IPS DF 6.9 (cell line): ENCODE measurements at regions not wholly inside any gene's neighbourhood (a gene's known extent, or its start where the extent isn't known, plus 50 kb on each side); places are given as distances from the start of the nearest gene placed in this dataset.

Experiments used
- DNase-seq: peaks from one replicate; pipeline ENCODE4 v3.0.0-alpha.2; 2013; ENCODE audit warnings: low read depth, low spot score
- H3K27ac ChIP-seq: one replicate; pipeline ENCODE4 v1.5.1; 2013; ENCODE audit warnings: low read length, control low read depth
- H3K27me3 ChIP-seq: 2 replicates; pipeline ENCODE4 v1.6.1; 2013; ENCODE audit warnings: mild to moderate bottlenecking, low read length; ENCODE audit not compliant: control insufficient read depth, insufficient read depth
- H3K36me3 ChIP-seq: 2 replicates; pipeline ENCODE4 v1.6.1; 2013; ENCODE audit warnings: low read length; ENCODE audit not compliant: control insufficient read depth, insufficient read depth
- H3K4me1 ChIP-seq: 2 replicates; pipeline ENCODE4 v1.6.1; 2013; ENCODE audit warnings: low read length; ENCODE audit not compliant: control insufficient read depth, insufficient read depth
- H3K4me3 ChIP-seq: 2 replicates; pipeline ENCODE4 v1.5.1; 2013; ENCODE audit warnings: mild to moderate bottlenecking, low read length
- H3K9me3 ChIP-seq: 2 replicates; pipeline ENCODE4 v1.6.1; 2013; ENCODE audit warnings: low read length, inconsistent platforms; ENCODE audit not compliant: control insufficient read depth, insufficient read depth
- WGBS: extraction: QIAGEN DNeasy Blood & Tissue Kit; methylation state at CpG from one replicate; pipeline ENCODE4 v1.1.7; 2013; ENCODE audit warnings: mixed read lengths, missing lambda C conversion rate; ENCODE audit not compliant: insufficient read length, insufficient coverage; 5-methylcytosine and 5-hydroxymethylcytosine counted together

DNA sequence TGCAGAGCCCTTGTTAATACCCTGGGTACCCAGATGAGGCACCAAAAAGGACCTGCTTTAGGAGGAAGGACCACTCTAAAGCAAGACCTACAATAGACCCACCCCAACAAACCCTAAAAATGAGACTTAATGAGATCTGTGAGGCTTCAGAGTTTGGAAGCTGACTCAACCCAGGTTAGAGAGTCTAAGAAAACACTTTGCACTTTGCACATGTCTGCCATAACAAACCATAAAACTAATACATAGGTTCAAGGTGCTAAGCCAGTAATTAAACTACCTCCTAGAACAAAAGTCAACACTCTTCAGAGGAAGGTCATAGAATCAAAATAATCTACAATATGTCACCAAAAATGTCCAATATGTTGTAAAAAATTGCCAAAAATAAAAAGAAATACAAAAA is 124.7 kb upstream of the C1orf21 start:
- DNase-seq = no peak
- H3K27me3 ChIP-seq = no peaks in the 10 kb centered on the region
- no peaks in the 10 kb centered on the region for H3K36me3 ChIP-seq
- H3K9me3 ChIP-seq = no peaks in the 10 kb centered on the region
- no peak overlapping the region for H3K27ac ChIP-seq
- no peak overlapping the region for H3K4me3 ChIP-seq
- H3K4me1 ChIP-seq = no peaks in the 10 kb centered on the region

DNA sequence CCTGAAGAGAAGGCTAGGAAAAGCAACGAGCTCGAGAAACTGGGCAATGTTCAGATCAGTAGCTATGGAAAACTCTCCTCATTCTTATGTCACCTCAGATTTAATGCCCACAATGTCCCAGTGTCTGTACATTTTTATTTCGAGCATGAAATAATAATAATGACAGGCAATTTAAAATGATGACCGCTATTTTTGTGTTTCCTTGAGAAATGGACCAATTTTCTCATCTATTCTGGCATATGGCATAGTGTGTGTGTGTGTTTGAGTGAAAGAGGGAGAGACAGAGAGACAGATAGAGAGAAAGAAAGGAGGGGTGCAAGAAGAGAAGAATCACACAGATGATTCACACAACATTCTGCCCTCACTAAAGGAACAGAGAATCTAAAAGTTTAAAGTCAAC is 119.1 kb upstream of the C1orf21 start:
- DNase-seq = no peak
- H3K27ac ChIP-seq = no peak overlapping the region
- H3K9me3 ChIP-seq = no peaks in the 10 kb centered on the region
- no peaks in the 10 kb centered on the region for H3K36me3 ChIP-seq
- no peak overlapping the region for H3K4me3 ChIP-seq
- WGBS = no CpG with 5 or more reads among the region's 4 CpGs
- H3K4me1 ChIP-seq = no peaks in the 10 kb centered on the region
- H3K27me3 ChIP-seq = no peaks in the 10 kb centered on the region

DNA sequence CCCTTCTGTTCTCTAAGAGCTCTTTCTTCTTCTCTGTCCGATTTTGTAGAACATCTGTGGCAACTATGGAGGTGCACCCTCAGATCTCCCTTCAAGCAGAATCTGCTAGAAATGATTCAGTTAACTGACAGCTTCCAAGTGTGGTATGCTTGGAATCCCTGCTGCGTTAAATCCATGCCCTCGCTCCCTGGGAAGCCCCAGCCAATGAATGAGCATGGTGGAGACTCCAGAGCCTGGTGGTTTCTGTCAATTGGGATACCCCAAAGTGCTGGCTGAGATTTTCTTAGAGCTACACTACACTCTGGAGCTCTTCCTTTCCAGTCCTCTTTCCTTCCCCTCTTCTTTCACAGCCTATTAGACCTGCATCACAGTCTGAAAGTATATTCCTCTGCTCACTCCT is 116.3 kb upstream of the C1orf21 start:
- DNase-seq = peak; percentile 11
- Histone ChIP-seq H3K4me1 (no peaks in the 10 kb centered on the region), H3K27ac (no peak overlapping the region), H3K9me3 (no peaks in the 10 kb centered on the region), H3K4me3 (no peak overlapping the region), H3K27me3 (no peaks in the 10 kb centered on the region), H3K36me3 (no peaks in the 10 kb centered on the region)
- no CpG with 5 or more reads among the region's 3 CpGs for WGBS

DNA sequence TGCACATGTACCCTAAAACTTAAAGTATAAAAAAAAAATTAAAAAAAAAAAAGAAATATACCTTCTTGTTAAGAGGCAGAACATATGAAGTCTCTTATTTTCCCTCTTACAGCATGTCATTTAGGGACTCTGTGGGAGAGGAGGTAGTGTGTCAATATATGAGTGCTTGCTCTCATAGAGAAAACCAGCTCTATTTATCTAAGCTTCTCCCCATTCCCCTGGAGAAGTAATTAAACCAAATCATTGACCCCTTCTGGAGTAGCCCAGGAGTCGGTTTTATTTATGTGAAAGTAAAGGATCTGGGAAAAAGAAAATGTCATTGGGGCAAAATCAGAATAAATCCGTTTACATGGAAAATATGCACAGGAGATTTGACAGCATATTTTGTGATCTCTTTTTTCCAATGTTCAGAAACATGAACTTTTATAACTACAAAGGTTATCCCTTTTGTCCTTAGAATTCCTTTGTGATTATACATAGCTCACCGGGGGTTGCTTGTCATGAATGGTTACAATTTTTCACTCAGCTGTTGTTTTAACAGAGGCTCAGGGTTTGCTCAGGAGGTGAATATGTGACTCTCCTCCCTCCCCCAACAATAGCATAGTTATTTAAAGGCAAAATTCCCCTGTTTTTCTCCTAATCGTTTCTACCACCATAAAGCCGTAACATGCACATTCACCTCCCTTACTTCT is 114.5 kb upstream of the C1orf21 start:
- Histone ChIP-seq H3K36me3 (no peaks in the 10 kb centered on the region), H3K9me3 (no peaks in the 10 kb centered on the region), H3K4me1 (no peaks in the 10 kb centered on the region), H3K27me3 (no peaks in the 10 kb centered on the region), H3K27ac (no peak overlapping the region), H3K4me3 (no peak overlapping the region)
- DNase-seq = no peak
- WGBS = no CpG with 5 or more reads among the region's 5 CpGs

DNA sequence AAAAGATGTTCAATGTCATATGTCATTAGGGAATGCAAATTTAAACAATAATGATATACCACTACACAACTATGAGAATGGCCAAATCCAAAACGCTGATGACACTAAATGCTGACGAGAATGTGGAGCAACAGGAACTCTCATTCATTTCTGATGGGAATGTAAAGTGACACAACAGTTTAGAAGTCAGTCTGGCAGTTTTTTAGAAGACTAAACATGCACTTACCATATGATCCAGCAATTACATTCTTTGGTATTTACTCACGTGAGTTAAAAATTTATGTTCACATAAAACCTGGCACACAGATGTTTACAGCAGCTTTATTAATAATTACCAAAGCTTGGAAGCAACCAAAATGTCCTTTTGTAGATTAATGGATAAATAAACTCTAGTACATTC is 110.4 kb upstream of the C1orf21 start:
- Histone ChIP-seq H3K4me1 (no peaks in the 10 kb centered on the region), H3K4me3 (no peak overlapping the region), H3K27ac (no peak overlapping the region), H3K27me3 (no peaks in the 10 kb centered on the region), H3K36me3 (no peaks in the 10 kb centered on the region), H3K9me3 (no peaks in the 10 kb centered on the region)
- WGBS = no CpG with 5 or more reads among the region's 3 CpGs
- DNase-seq = no peak

DNA sequence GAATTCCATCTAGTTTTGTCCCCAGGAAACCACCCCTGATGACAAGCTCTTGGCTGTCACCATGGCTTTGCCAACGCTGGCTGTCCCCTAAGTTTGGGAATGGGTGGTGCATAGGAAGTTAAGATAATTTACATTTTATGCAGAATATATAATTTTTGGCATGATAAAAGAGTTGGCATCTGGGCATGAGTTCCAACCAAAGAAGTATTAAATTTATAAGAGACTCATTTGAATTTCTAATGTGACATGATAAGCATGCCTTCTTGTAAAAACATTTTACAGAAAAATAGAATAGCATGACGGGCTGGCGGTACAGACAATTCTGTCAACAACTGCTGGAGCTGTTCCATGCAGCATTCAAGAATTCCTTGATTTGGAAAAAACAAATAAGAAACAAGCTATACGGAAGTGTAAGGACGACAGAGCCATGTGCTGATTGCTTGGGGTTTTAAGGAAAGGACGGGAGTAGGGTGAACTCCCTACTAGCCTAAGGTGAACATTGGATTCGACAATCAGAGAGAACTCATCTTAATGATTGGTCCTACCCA is 106.8 kb upstream of the C1orf21 start:
- Histone ChIP-seq H3K27me3 (no peaks in the 10 kb centered on the region), H3K36me3 (no peaks in the 10 kb centered on the region), H3K4me3 (no peak overlapping the region), H3K4me1 (no peaks in the 10 kb centered on the region), H3K27ac (no peak overlapping the region), H3K9me3 (no peaks in the 10 kb centered on the region)
- DNase-seq = no peak
- no CpG with 5 or more reads among the region's 7 CpGs for WGBS

DNA sequence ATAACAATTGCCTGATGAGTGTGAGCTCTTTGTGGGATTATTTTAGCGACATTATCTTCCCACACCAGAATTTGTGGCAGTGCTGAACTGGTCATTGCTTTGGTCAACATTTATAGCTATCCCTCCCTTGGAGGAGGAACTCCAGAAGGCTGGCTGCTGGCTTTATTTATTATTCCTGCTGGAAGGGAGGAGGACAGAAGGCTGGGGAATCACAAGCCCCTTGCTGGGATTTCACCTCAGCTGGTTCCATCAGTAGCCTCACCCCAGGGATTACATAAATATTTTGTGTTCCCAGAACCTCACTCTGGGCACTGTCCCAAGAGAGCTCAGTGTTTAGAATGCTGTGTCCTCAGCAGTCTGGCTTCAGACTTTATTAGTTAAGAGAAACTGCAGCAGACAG is 102.8 kb upstream of the C1orf21 start:
- no CpG with 5 or more reads among the region's 1 CpG for WGBS
- no peaks in the 10 kb centered on the region for H3K36me3 ChIP-seq
- no peak overlapping the region for H3K4me3 ChIP-seq
- no peaks in the 10 kb centered on the region for H3K9me3 ChIP-seq
- H3K4me1 ChIP-seq = no peaks in the 10 kb centered on the region
- no peaks in the 10 kb centered on the region for H3K27me3 ChIP-seq
- no peak overlapping the region for H3K27ac ChIP-seq
- DNase-seq = no peak

DNA sequence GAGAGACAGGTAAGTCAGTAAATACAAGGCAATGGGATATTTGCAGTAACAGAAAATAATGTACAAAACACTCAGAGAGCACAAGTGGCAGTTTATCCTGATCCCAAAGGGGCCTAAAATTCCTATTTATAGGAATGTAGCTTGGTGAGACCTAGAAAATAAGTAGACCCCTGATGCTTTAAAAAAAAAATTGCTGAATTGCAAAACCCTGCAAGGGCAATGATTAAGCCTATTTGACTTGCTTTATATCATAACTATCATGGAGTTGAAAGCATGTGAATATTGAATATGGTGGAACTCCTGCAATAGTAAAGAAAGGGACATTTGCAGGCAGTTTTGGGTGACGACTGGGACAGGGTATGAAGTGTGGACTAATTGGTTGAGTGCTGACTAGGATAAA is 101.9 kb upstream of the C1orf21 start:
- Histone ChIP-seq H3K4me3 (no peak overlapping the region), H3K4me1 (no peaks in the 10 kb centered on the region), H3K9me3 (no peaks in the 10 kb centered on the region), H3K27me3 (no peaks in the 10 kb centered on the region), H3K36me3 (no peaks in the 10 kb centered on the region), H3K27ac (no peak overlapping the region)
- WGBS = no CpG with 5 or more reads among the region's 1 CpG
- DNase-seq = no peak

DNA sequence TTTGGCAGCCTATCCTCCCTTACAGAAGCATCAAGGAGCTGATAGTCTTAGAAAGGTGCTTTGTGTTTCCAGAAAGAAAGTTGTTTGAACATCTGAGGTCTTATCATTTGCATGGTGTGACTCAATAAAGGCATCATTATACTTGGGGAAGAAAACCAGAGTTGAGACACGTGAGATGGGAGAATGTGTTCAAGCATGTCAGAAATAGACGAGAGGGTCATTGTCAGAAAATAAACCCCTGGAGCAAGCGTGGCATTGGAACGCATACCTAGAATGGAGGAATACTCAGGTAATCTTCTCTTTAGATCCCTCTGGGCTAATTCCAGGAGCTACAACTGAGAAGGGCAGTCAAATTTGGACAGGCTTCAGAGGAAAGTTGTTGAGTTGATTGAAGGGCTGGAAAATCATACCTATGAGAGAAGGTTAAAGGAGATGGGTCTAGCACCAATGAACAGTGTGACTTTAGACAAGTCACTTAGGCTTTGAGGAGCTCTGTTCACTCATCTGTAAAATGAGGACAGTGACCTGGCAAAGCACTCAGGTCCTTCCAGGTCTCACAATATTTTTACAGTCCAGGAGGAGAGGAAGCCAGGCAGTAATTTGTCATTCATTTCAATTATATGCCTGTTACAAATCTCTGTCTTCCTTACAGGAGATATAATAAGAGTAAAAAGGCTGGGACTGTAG is 101.3 kb upstream of the C1orf21 start:
- WGBS = no CpG with 5 or more reads among the region's 4 CpGs
- no peaks in the 10 kb centered on the region for H3K36me3 ChIP-seq
- DNase-seq = no peak
- H3K4me1 ChIP-seq = no peaks in the 10 kb centered on the region
- H3K27me3 ChIP-seq = no peaks in the 10 kb centered on the region
- H3K27ac ChIP-seq = no peak overlapping the region
- peaks cover 3% of the 10 kb centered on the region; the same call in 1 of the 2 replicates for H3K9me3 ChIP-seq
- H3K4me3 ChIP-seq = no peak overlapping the region

DNA sequence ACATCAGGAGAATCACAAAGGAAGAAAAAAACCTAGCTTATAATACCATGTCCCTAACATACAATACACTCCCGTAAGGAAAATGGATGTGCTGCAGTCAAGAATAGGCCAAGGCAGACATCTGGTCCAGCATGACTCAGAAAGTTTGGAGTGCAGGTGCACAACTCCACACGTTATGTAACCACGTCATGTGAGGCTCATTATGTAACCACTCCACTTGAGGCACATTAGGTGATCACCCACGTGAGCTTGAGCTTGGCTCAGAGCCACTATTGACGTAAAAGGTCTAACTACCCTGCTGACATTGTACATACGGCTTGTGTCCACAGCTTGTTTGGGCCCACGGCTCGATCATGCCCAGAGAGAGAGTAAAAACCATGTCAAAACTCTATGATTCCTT is 99.8 kb upstream of the C1orf21 start:
- no CpG with 5 or more reads among the region's 8 CpGs for WGBS
- Histone ChIP-seq H3K36me3 (no peaks in the 10 kb centered on the region), H3K4me1 (no peaks in the 10 kb centered on the region), H3K27me3 (no peaks in the 10 kb centered on the region), H3K4me3 (no peak overlapping the region), H3K9me3 (peaks cover 3% of the 10 kb centered on the region; the same call in 1 of the 2 replicates), H3K27ac (no peak overlapping the region)
- DNase-seq = no peak
